HG03565 (cell line): ENCODE measurements at regions not wholly inside any gene's neighbourhood (a gene's known extent, or its start where the extent isn't known, plus 50 kb on each side); places are given as distances from the start of the nearest gene placed in this dataset.

Experiments used
- ATAC-seq: cut with Tn5 transposase; IDR thresholded peaks from one replicate; pipeline ENCODE4 v1.9.1; 2021; ENCODE audit warnings: mild to moderate bottlenecking, moderate library complexity; ENCODE audit not compliant: unreplicated experiment

DNA sequence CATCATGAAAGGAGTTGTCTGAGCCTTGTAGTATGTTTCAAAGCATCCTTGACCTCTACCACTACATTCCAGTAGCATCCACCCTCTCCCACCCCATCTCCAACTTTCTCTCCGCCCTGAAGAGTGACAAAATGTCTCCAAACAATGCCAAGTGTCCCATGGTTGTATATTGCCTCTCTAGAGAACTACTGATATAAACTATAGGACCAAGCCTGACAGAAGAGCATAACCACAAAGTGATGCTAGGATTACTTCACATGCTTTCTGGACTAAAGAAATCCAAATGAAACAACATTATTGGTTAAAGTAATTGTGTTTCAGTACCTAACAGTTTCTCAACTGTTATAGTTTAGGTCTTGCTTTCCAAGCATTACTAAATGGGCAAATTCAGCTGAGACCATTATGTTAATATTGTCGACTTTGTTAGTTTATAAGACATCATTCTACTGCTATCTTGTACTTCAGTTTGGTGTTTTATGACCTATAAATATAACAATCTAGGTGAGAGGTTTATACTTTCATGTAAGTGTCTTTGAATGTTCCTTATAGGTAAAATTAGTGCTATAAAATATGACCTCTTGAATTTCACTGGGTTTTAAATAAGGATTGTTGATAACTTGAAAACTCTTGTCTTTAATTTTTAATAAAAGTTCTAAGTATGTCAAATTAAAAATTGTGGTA, 117.4 kb downstream of the SUCNR1 start:
- no peak for ATAC-seq

GRCh38 chr3:151992326-151993041, 119.0 kb downstream of the SUCNR1 start:
- no peak for ATAC-seq

- ATAC-seq, result no peak
These were observed 121.6 kb downstream of the SUCNR1 start for GRCh38 chr3:151995091-151995490.

DNA sequence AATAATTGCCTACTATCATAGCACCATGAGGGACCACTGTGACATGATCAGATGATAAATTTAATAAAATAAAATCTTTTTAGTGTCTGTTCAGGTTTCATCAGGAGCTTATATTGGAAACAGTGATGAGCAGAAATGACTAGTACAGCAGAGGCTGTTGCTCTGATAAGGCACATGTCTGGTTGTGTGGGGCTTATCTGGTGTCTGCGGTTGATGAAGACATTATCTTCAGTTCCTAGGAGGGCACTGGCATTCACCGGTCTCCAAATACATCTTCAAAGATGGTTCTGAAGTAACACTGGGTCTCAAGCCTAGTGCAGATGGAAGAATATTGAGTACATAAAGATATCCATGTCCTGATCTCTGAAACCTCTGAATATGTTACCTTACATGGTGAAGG, 125.3 kb downstream of the SUCNR1 start:
- no peak for ATAC-seq

GRCh38 chr3:151999936-152000335, 126.5 kb downstream of the SUCNR1 start:
- ATAC-seq, result no peak

DNA sequence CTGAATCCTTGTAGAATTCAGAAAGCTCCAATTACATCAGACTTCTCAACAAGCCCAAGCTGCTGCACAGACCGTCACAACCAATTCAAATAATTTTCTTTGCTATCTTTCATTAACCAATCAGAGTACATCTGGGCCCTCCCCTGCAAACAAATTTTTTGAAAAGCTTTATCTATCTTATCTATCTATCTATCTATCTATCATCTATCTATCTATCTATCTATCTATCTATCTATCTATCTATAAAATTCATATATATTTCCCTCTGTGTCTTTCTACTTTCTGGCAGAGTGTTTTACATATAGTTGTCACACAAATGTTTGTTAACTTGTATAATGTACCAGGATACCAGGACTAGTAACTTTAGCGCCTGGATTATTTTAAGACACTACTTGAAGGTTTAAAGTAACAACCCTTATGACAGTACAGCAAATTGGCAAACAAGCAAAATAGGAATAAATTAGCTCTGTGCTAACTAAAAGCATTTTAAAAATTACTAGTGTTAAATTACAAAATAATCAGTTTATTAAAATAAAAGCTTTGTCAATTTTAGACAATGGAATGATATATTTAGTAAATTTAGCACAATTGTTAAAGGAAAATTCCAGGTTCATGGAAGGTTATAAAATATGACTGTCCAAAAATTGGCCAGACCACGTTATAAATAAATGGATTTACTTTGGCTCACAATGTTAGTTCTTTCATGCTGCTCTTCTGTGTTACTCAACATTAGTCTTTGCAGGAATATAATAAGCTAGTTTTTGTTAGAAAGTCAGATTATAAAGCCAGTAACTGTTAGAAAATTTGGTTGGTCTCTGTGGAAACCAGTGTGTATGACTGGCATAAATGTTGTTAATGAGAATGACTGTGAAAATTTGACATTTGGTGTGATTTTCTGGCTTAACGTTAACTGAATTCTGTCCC, 138.6 kb downstream of the SUCNR1 start:
- no peak for ATAC-seq

- ATAC-seq, result no peak
These were observed 146.1 kb downstream of the SUCNR1 start for GRCh38 chr3:152019508-152019907.

DNA sequence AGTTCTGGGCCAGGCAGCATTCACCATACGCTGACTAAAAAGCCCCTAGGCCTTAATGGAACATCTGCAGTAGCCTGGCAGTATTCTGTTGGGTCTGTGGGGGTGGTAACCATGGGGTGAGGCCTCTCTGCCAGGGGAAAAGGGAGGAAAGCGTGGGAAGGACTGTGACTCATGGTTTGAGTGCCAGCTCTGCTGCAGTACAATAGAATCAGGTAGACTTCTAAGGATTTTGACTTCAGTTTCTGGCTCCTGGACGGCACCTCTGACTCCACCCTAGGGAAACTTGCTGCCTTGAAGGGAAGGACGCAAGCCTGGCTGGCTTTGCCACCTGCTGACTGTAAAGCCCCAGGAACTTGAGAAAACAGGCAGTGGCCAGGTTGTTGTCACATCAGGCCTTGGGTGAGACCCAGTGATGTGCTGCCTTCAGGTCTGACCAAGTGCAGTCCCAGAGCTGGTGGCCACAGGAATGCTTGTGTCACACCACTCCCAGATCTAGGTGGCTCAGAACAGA, 148.6 kb downstream of the SUCNR1 start:
- no peak for ATAC-seq

GRCh38 chr3:152026033-152026556, 152.7 kb downstream of the SUCNR1 start:
- ATAC-seq, result no peak

DNA sequence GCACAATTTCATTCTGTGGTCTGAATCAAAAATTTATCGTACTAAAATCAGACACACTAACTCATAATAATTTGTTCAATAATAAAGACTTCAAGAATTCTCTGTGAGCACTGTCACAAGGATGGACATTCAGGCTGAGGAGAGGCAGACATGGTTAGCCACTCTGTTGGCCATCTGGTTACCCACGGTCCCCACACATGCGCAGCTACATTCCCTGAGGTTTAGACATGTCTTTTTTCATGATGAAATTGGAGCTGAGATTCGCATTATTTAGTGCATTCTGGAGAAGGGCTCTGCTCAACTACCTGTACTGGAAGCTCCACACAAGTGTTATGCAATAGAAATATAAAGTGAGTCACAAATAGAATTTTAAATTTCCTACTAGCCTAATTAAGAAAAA, 156.9 kb downstream of the SUCNR1 start:
- no peak for ATAC-seq

DNA sequence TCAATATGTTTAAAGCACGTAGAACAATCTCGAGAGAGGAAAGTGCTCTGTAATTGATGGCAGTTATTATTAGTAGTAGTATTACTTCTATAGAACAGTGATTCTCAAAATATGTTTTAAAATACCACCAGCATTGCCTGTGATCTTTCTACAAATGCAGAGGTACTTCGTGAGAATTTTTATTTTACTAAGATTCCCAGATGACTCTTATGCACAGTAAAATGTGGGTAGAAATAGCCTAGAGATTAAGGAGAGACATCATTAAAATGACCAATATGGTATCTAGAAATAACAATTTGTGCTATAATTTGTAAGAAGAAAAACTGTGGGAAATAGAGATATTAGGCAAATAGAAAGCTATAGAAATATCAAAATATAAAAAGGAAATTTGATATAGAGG, 157.9 kb downstream of the SUCNR1 start:
- ATAC-seq, result no peak

- no peak for ATAC-seq
These were observed 163.9 kb downstream of the SUCNR1 start for GRCh38 chr3:152037297-152037696.

GRCh38 chr3:152037953-152038352, 164.5 kb downstream of the SUCNR1 start:
- no peak for ATAC-seq

DNA sequence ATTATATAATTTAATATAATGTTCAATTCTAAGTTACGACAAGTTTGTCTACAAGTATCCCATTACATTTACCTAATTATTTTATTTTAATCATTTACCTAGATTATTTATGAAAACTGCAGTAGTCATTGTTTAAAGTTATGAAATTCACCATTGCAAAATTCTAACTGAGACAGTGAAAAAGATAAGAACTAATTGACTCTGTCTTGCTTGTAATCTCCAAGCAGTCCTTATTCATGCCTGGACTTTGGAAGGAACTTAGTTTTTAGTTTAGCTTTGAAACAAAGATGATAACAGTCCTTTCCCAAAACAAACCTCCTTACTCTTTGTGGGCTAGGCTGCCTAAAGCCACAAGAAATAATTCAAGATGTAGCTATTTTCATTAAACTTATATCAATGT, 165.0 kb downstream of the SUCNR1 start:
- no peak for ATAC-seq

GRCh38 chr3:152039887-152040286, 166.4 kb downstream of the SUCNR1 start:
- ATAC-seq, result peak; percentile 76

DNA sequence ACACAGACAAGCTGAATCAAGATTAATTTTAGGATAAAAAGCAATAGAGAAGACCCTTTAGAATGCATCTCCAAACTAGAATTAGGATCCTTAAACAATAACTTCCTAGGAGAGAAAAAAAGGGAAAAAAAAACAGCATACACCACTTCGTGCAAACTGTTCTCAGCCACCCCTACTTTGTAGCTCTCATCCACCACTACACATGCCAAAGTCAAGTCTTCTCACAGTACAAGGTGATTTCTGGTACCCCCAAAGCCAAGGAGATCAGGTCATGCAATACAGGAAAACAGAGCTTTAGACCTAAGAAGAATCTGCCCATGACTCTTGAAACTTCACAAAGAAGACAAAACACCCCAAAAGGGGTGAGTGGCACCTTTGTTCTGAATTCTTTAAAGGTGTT, 166.9 kb downstream of the SUCNR1 start:
- ATAC-seq, result no peak

- ATAC-seq, result no peak
These were observed 170.2 kb downstream of the SUCNR1 start for GRCh38 chr3:152043620-152044019.

- no peak for ATAC-seq
These were observed 172.8 kb downstream of the SUCNR1 start for GRCh38 chr3:152046280-152046679.

- ATAC-seq, result no peak
These were observed 174.0 kb downstream of the SUCNR1 start for GRCh38 chr3:152047465-152047864.

- ATAC-seq, result no peak
These were observed 175.4 kb downstream of the SUCNR1 start for GRCh38 chr3:152048831-152049230.

- ATAC-seq, result no peak
These were observed 177.5 kb downstream of the SUCNR1 start for GRCh38 chr3:152050903-152051302.
